Astrocyte of the spinal cord (primary cell): ENCODE measurements at regions not wholly inside any gene's neighbourhood (a gene's known extent, or its start where the extent isn't known, plus 50 kb on each side); places are given as distances from the start of the nearest gene placed in this dataset.

ENCODE experiments used
- DNase-seq: peaks from one replicate; pipeline ENCODE4 v3.0.0; 2011; ENCODE audit warnings: low read depth, low spot score
- H3K4me3 ChIP-seq: 2 replicates; pipeline ENCODE4 v1.5.1; 2011; ENCODE audit warnings: low read depth, mild to moderate bottlenecking, low read length, moderate library complexity
- in situ Hi-C: cut with HindIII; loops from 2 replicates; pipeline ENCODE4 v1.10.0; 2017; ENCODE audit warnings: low sequenced_read_pairs
- TF ChIP-seq, protein P1 (sequence below): IDR thresholded peaks from 2 replicates; pipeline ENCODE4 v1.5.1; 2012; ENCODE audit warnings: low read depth, mild to moderate bottlenecking, low read length, inconsistent platforms

DNA sequence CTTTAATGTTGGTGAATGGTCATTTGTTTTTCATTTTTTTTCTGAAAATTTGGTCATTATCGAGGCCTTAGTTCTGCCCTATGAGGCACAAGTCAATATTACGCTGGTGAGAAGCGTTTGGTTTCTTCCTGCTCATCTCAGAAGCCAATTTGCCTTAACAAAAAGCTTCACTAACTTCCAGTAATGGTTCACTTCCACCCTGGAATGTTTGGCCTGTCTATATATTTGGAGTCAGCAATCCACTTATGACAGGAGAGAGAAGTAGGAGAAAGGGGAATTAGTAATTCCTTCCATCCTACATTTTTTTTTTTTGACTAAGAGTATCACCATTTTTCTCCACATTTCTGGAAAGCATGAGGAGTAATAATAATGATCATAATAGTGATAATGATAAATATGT, 124.4 kb downstream of the DIPK2A start:
- TF ChIP-seq, protein P1, sequence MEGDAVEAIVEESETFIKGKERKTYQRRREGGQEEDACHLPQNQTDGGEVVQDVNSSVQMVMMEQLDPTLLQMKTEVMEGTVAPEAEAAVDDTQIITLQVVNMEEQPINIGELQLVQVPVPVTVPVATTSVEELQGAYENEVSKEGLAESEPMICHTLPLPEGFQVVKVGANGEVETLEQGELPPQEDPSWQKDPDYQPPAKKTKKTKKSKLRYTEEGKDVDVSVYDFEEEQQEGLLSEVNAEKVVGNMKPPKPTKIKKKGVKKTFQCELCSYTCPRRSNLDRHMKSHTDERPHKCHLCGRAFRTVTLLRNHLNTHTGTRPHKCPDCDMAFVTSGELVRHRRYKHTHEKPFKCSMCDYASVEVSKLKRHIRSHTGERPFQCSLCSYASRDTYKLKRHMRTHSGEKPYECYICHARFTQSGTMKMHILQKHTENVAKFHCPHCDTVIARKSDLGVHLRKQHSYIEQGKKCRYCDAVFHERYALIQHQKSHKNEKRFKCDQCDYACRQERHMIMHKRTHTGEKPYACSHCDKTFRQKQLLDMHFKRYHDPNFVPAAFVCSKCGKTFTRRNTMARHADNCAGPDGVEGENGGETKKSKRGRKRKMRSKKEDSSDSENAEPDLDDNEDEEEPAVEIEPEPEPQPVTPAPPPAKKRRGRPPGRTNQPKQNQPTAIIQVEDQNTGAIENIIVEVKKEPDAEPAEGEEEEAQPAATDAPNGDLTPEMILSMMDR, result no peak
- no peak overlapping the region for H3K4me3 ChIP-seq
- in situ Hi-C loops, result no loop called here
- no peak for DNase-seq

DNA sequence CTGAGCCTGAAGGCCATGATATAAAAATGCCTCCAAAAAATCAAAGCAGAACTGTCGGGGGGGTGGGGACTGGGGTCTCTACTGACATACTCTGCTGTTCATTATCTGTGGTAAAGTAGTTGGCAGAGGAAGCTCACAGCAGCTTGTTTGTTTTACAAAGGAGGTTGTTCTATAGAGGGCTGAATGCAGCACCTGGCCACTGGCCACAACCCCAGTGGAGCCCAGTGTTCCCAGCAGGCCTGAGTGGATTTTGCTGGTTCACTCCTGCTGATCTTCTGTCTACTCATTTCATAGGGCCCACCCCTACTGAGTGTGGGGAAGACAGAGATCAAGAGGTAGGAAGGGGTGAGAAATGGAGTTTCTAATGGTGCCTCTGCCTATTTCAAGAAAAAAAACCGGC, 125.5 kb downstream of the DIPK2A start:
- TF ChIP-seq, protein P1, result no peak
- H3K4me3 ChIP-seq, result no peak overlapping the region
- in situ Hi-C loops, result no loop called here
- no peak for DNase-seq

DNA sequence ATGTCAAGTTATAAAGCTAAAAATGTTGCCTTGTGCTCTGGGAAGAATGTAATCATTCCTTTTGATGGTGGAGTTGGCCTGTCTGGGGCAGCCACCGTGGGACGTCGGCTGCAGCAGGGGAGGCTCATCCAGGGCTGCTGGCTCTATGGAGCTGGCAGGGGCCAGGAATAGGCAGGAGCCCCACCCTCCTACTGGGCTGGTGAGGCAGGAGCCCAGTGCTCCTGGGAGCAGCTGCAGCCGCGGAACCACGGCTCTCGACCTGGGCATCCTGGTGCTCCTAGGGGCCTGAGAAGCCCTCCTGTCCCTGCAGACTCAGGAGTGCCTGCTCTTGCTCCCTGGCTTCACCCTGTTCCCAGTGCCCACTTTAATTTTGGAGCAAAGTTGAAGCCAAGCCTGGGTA, 127.1 kb downstream of the DIPK2A start:
- in situ Hi-C loops, result no loop called here
- no peak overlapping the region for H3K4me3 ChIP-seq
- DNase-seq, result no peak
- TF ChIP-seq, protein P1, result no peak

DNA sequence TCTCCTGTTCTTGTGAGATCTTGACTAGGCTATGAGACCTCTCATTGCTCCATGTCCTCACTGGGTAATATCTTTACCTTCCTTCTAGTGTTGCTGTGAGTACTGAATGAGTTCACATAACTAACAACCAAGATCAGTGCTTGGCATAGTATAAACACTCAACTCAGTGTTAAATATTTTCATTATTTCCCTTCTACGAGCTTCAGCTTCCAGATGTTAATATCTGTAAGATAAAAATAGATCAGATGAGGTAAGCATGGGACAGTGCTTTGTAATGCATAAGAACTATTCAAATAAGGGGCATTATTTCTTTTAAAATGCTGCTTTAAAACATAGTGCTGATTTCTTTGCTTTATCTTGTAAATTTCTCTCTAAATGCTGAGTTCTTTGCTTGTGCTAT, 130.8 kb downstream of the DIPK2A start:
- TF ChIP-seq, protein P1, result no peak
- no peak overlapping the region for H3K4me3 ChIP-seq
- no peak for DNase-seq
- in situ Hi-C loops, result no loop called here

DNA sequence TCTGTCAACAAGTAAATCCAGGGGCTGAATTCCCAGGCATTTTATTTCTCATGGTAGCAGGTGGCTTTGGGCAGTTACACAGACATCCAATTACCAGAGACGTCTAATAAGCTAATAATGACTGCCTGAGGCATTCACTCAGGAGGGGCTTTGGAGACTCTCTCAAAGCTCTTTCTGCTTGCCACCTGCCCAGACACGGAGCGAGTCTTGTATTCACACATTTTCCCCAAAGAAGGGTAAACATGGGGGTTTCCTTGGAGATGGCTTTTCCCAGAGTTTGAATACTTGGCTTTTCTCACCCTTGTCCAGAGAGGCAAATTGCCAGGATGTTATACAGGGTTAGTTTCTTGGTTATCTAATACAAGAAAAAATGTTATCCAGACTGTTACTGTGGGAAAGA, 132.6 kb downstream of the DIPK2A start:
- DNase-seq, result no peak
- H3K4me3 ChIP-seq, result no peak overlapping the region
- TF ChIP-seq, protein P1, result no peak
- in situ Hi-C loops, result no loop called here

DNA sequence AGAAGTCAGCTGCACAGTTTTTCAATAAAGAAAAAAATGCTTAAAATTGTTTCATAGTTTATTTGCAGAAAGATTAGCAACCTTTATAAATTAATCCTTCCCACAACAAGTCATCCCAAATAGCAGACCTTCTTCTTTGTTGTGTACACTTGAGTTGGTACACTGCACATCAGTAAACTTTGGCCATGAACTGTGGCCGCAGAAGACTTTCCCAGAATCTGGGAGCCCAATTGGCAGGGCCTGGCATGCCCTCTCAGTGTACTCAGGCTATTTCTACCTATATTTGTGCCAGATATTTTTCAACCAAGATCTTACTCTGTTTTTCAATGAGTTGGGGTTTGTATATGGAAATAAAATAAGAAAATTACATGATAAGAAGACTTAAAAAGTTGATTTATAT, 133.1 kb downstream of the DIPK2A start:
- TF ChIP-seq, protein P1, result no peak
- no peak for DNase-seq
- in situ Hi-C loops, result no loop called here
- H3K4me3 ChIP-seq, result no peak overlapping the region

DNA sequence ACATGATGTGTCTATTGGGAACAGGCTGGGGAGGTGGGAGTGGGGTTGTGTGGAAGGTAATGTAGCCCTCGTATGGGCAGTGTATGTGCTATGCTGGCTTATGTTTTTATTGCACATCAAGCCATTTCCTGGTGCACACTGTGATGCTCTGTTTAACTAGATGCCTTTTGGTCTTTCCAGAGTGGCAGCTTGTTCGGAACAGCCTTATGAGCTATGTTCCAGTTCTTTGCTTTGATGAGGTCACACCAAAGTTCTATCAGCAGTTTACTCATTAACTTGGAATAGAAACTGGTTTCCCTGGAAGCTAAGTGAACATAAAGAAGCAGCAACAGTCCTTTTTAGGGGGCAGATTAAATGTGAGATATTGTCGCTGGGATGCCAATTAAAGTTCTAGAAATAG, 133.9 kb downstream of the DIPK2A start:
- in situ Hi-C loops, result no loop called here
- H3K4me3 ChIP-seq, result no peak overlapping the region
- no peak for DNase-seq
- TF ChIP-seq, protein P1, result no peak
